ENCODE measurements at regions not wholly inside any gene's neighbourhood (a gene's known extent, or its start where the extent isn't known, plus 50 kb on each side); places are given as distances from the start of the nearest gene placed in this dataset.

- TF ChIP-seq EZH2 (IDR thresholded peaks at IDR 0.05; ENCODE audit: borderline replicate concordance, insufficient read depth, low read depth, low read length, poor library complexity, severe bottlenecking) (no peak), CTCF (IDR thresholded peaks at IDR 0.05) (no peak)
- Histone ChIP-seq H3K4me3 (ENCODE audit: control extremely low read depth in 1 of 5, extremely low read depth in 1 of 5, insufficient read depth in 1 of 5, low read depth in 2 of 5, low read length in 4 of 5) (no peak overlapping the region), H3K79me2 (ENCODE audit: control insufficient read depth, insufficient read depth, low read length) (peaks cover 60% of the 10 kb centered on the region), H3K27me3 (replicated peaks in 1 of 4; ENCODE audit: control extremely low read depth in 1 of 4, control insufficient read depth in 3 of 4, insufficient read depth in 4 of 4, low read length in 3 of 4) (no peaks in the 10 kb centered on the region), H3K4me1 (ENCODE audit: control insufficient read depth in 2 of 2, insufficient read depth in 2 of 2, low read length in 2 of 2) (no peaks in the 10 kb centered on the region), H3K36me3 (replicated peaks in 1 of 2; ENCODE audit: control extremely low read depth in 1 of 2, control insufficient read depth in 1 of 2, extremely low read depth in 1 of 2, insufficient read depth in 2 of 2, low read length in 1 of 2) (peaks cover 0 to 9% of the 10 kb centered on the region in 2 experiments), H2AFZ (ENCODE audit: insufficient read depth, low read depth, low read length, poor library complexity, severe bottlenecking) (no peak overlapping the region), H3K9ac (ENCODE audit: low read length) (no peak overlapping the region), H3K27ac (ENCODE audit: low read length in 2 of 2) (no peak overlapping the region), H4K20me1 (ENCODE audit: control insufficient read depth, insufficient read depth, low read length, poor library complexity, severe bottlenecking) (peaks cover 15% of the 10 kb centered on the region), H3K9me3 (ENCODE audit: control extremely low read depth in 1 of 3, control insufficient read depth in 2 of 3, insufficient read depth in 1 of 3, low read length in 2 of 3) (no peaks in the 10 kb centered on the region), H3K4me2 (replicated peaks; ENCODE audit: low read depth, low read length, poor library complexity, severe bottlenecking) (no peak overlapping the region)
- no peak overlapping the region for H3K4me3 Mint-ChIP-seq
- no peaks in the 10 kb centered on the region for H3K9me3 Mint-ChIP-seq (ENCODE audit: insufficient read depth)
- no CpG with 5 or more reads among the region's 2 CpGs for WGBS (ENCODE audit: insufficient coverage)
- no peak overlapping the region for H3K27ac Mint-ChIP-seq
- H3K27me3 Mint-ChIP-seq, result no peaks in the 10 kb centered on the region
- no peak for DNase-seq
- no peak for ATAC-seq (ENCODE audit: low read depth)
- intact Hi-C loops (cut with micrococcal nuclease), result no loop called here
- CTCF ChIA-PET, result no interaction called here
- POLR2A ChIA-PET, result no interaction called here
- H3K4me1 Mint-ChIP-seq, result peaks cover 11% of the 10 kb centered on the region
Measured at GRCh38 chrX:73965833-73966232, 113.3 kb upstream of the XIST start.

GRCh38 chrX:73964579-73964978 is 112.1 kb upstream of the XIST start:
- H3K9me3 Mint-ChIP-seq (ENCODE audit: insufficient read depth), result no peaks in the 10 kb centered on the region
- H3K36me3 ChIP-seq (replicated peaks in 1 of 2; ENCODE audit: control extremely low read depth in 1 of 2, control insufficient read depth in 1 of 2, extremely low read depth in 1 of 2, insufficient read depth in 2 of 2, low read length in 1 of 2), result peaks cover 0 to 9% of the 10 kb centered on the region in 2 experiments
- H3K4me1 ChIP-seq (ENCODE audit: control insufficient read depth in 2 of 2, insufficient read depth in 2 of 2, low read length in 2 of 2), result no peaks in the 10 kb centered on the region
- ChIA-PET CTCF (no interaction called here), POLR2A (no interaction called here)
- no peak for ATAC-seq (ENCODE audit: low read depth)
- no peak overlapping the region for H3K4me3 Mint-ChIP-seq
- H2AFZ ChIP-seq (ENCODE audit: insufficient read depth, low read depth, low read length, poor library complexity, severe bottlenecking), result no peak overlapping the region
- H3K79me2 ChIP-seq (ENCODE audit: control insufficient read depth, insufficient read depth, low read length), result peaks cover 71% of the 10 kb centered on the region
- H3K4me3 ChIP-seq (ENCODE audit: control extremely low read depth in 1 of 5, extremely low read depth in 1 of 5, insufficient read depth in 1 of 5, low read depth in 2 of 5, low read length in 4 of 5), result no peak overlapping the region
- intact Hi-C loops (cut with micrococcal nuclease), result no loop called here
- no peak for TF ChIP-seq EZH2 (IDR thresholded peaks at IDR 0.05; ENCODE audit: borderline replicate concordance, insufficient read depth, low read depth, low read length, poor library complexity, severe bottlenecking)
- TF ChIP-seq CTCF (IDR thresholded peaks at IDR 0.05), result no peak
- H3K27ac Mint-ChIP-seq, result no peak overlapping the region
- no peaks in the 10 kb centered on the region for H3K9me3 ChIP-seq (ENCODE audit: control extremely low read depth in 1 of 3, control insufficient read depth in 2 of 3, insufficient read depth in 1 of 3, low read length in 2 of 3)
- WGBS (ENCODE audit: insufficient coverage), result 100% methylated on average over 1 of the region's 1 CpG
- H3K27me3 ChIP-seq (replicated peaks in 1 of 4; ENCODE audit: control extremely low read depth in 1 of 4, control insufficient read depth in 3 of 4, insufficient read depth in 4 of 4, low read length in 3 of 4), result no peaks in the 10 kb centered on the region
- peaks cover 14% of the 10 kb centered on the region for H3K4me1 Mint-ChIP-seq
- H4K20me1 ChIP-seq (ENCODE audit: control insufficient read depth, insufficient read depth, low read length, poor library complexity, severe bottlenecking), result peaks cover 15% of the 10 kb centered on the region
- no peak overlapping the region for H3K9ac ChIP-seq (ENCODE audit: low read length)
- H3K27ac ChIP-seq (ENCODE audit: low read length in 2 of 2), result no peak overlapping the region
- no peak overlapping the region for H3K4me2 ChIP-seq (replicated peaks; ENCODE audit: low read depth, low read length, poor library complexity, severe bottlenecking)
- no peaks in the 10 kb centered on the region for H3K27me3 Mint-ChIP-seq
- DNase-seq, result no peak
